IMR-90 (cell line): ENCODE measurements at regions not wholly inside any gene's neighbourhood (a gene's known extent, or its start where the extent isn't known, plus 50 kb on each side); places are given as distances from the start of the nearest gene placed in this dataset.

Experiments
- CHD1 ChIP-seq: IDR thresholded peaks from 2 replicates; pipeline ENCODE4 v1.6.1; 2012; ENCODE audit warnings: low read depth, low read length, improper control_type of control experiment
- FOS ChIP-seq: fragments of 150-350 bp; IDR thresholded peaks from 2 replicates; pipeline ENCODE4 v1.6.1; 2016; ENCODE audit warnings: low read depth, low read length
- MAFK ChIP-seq: IDR thresholded peaks from 2 replicates; pipeline ENCODE4 v1.6.1; 2012; ENCODE audit warnings: low read depth, low read length, improper control_type of control experiment
- NFE2L2 ChIP-seq: fragments of 150-350 bp; IDR thresholded peaks from 2 replicates; pipeline ENCODE4 v1.6.1; 2016; ENCODE audit warnings: low read depth, mild to moderate bottlenecking, low read length
- POLR2A ChIP-seq: IDR thresholded peaks from 2 replicates; pipeline ENCODE4 v1.6.1; 2012; ENCODE audit warnings: mild to moderate bottlenecking, low read depth, low read length
- RAD21 ChIP-seq: IDR thresholded peaks from 2 replicates; pipeline ENCODE4 v1.6.1; 2012; ENCODE audit warnings: low read length, improper control_type of control experiment
- RCOR1 ChIP-seq: IDR thresholded peaks from 2 replicates; pipeline ENCODE4 v1.6.1; 2012; ENCODE audit warnings: mild to moderate bottlenecking, low read length, improper control_type of control experiment; ENCODE audit not compliant: insufficient replicate concordance
- RFX5 ChIP-seq: IDR thresholded peaks from 2 replicates; pipeline ENCODE4 v1.8.0; 2012; ENCODE audit warnings: low read depth, mild to moderate bottlenecking, low read length, moderate library complexity
- SMC3 ChIP-seq: fragments of 150-350 bp; IDR thresholded peaks from 2 replicates; pipeline ENCODE4 v1.6.1; 2016; ENCODE audit warnings: low read depth, mild to moderate bottlenecking, antibody characterized with exemption, low read length, moderate library complexity
- TF ChIP-seq, protein P1 (sequence below): conservative IDR thresholded peaks from 2 replicates; pipeline ENCODE4 v1.5.1; 2012; ENCODE audit warnings: mild to moderate bottlenecking, low read depth, low read length, improper control_type of control experiment
- TF ChIP-seq, protein P2 (sequence below): fragments of 150-350 bp; IDR thresholded peaks from 2 replicates; pipeline ENCODE4 v1.6.1; 2016; ENCODE audit warnings: low read depth, mild to moderate bottlenecking, low read length, moderate library complexity, borderline replicate concordance
- TF ChIP-seq, protein P3 (sequence below): fragments of 150-350 bp; IDR thresholded peaks from 2 replicates; pipeline ENCODE4 v1.6.1; 2017; ENCODE audit warnings: mild to moderate bottlenecking, antibody characterized with exemption, low read length, low read depth

DNA sequence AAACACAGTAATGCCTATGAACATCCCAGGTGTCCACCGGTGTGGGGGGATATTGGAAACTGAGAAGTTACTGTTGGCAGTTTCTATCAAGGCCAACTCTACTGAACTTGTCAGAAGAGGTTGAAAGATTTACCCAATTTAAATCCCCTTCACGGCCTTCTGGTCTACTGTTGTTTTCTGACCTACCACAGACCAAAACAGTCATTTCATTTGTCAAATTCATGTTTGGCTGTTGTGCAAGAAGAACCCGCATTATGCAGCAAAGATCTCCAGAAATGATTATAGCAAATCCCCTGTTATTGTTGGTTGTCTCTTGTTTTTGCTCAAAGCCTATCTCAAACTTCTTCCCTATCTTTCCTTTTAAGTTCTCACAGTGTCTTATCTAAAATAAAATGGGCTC lies 73.1 kb upstream of the MAF start:
- TF ChIP-seq, protein P1, sequence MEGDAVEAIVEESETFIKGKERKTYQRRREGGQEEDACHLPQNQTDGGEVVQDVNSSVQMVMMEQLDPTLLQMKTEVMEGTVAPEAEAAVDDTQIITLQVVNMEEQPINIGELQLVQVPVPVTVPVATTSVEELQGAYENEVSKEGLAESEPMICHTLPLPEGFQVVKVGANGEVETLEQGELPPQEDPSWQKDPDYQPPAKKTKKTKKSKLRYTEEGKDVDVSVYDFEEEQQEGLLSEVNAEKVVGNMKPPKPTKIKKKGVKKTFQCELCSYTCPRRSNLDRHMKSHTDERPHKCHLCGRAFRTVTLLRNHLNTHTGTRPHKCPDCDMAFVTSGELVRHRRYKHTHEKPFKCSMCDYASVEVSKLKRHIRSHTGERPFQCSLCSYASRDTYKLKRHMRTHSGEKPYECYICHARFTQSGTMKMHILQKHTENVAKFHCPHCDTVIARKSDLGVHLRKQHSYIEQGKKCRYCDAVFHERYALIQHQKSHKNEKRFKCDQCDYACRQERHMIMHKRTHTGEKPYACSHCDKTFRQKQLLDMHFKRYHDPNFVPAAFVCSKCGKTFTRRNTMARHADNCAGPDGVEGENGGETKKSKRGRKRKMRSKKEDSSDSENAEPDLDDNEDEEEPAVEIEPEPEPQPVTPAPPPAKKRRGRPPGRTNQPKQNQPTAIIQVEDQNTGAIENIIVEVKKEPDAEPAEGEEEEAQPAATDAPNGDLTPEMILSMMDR: no peak
- no peak for TF ChIP-seq RFX5
- TF ChIP-seq, protein P2, sequence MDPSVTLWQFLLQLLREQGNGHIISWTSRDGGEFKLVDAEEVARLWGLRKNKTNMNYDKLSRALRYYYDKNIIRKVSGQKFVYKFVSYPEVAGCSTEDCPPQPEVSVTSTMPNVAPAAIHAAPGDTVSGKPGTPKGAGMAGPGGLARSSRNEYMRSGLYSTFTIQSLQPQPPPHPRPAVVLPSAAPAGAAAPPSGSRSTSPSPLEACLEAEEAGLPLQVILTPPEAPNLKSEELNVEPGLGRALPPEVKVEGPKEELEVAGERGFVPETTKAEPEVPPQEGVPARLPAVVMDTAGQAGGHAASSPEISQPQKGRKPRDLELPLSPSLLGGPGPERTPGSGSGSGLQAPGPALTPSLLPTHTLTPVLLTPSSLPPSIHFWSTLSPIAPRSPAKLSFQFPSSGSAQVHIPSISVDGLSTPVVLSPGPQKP: no peak
- TF ChIP-seq POLR2A: no peak
- no peak for TF ChIP-seq RAD21
- TF ChIP-seq, protein P3, sequence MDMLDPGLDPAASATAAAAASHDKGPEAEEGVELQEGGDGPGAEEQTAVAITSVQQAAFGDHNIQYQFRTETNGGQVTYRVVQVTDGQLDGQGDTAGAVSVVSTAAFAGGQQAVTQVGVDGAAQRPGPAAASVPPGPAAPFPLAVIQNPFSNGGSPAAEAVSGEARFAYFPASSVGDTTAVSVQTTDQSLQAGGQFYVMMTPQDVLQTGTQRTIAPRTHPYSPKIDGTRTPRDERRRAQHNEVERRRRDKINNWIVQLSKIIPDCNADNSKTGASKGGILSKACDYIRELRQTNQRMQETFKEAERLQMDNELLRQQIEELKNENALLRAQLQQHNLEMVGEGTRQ: no peak
- no peak for TF ChIP-seq SMC3
- no peak for TF ChIP-seq CHD1
- no peak for TF ChIP-seq RCOR1
- no peak for TF ChIP-seq MAFK
- TF ChIP-seq NFE2L2: no peak
- no peak for TF ChIP-seq FOS
